Nucleus accumbens (tissue), 56 donors: ENCODE measurements at regions not wholly inside any gene's neighbourhood (a gene's known extent, or its start where the extent isn't known, plus 50 kb on each side); places are given as distances from the start of the nearest gene placed in this dataset.

Experiments
- DNase-seq, 56 donors: peaks; one replicate each; lab custom pipeline; 2025; lab: John Stamatoyannopoulos, UW

GRCh38 chr6:81831274-81831673, 78.8 kb upstream of the TENT5A start:
- no peak for DNase-seq

DNA sequence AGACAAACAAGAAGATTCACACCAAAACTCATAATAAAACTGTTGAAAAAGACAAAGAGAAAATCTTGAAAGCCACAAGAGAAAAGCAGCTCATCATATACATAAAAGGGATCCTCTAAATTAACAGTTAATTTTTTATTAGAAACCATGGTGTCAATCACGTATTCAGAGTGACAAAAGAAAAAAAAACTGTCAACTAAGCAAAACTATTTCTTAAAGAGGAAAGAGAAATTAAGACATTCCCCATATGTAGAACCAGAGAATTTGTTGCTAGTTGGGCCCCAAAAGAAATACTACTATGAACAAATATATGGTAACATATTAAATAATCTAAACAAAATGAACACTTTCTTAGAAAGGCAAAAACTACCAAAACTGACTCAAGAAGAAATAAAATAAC, 74.3 kb upstream of the TENT5A start:
- no peak for DNase-seq

- no peak for DNase-seq
These were observed 70.1 kb upstream of the TENT5A start for GRCh38 chr6:81822568-81822967.

DNA sequence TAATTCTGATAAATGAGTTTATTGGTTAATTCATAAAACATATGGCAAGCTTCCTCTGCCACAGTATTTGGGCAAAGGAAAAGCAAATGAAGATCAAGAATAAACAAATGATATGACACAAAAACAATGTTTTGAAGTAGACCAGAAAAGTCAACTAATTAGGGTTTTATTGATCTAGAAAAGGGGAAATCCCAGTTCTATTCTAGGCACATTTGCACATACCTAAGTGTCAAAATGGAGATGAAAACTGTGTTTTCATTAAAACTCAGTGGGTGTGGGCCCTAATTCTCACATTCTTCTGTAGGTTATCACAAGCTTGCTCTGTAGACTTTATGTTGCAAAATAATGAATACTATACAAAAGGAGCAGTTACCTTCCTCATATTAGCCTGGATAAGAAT, 69.0 kb upstream of the TENT5A start:
- DNase-seq = no peak

DNA sequence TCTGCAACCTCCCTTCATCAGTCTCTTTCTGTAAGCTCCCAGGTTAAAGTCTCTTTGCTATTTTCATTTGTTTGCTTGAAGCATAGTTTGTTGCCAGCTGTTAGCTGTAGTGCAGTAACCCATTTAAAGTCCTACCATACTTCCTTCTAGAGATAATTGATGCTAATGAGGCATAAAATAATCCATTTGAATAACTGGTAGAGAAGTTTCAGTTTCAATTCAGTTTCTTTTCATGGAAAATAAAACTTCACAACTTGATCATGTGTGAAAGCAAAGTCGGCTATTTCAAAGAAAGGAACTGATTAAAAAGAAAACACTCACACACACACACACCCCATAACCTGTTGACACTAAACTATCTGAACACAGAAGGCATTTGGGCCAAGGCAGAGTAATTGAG, 68.5 kb upstream of the TENT5A start:
- no peak for DNase-seq

DNA sequence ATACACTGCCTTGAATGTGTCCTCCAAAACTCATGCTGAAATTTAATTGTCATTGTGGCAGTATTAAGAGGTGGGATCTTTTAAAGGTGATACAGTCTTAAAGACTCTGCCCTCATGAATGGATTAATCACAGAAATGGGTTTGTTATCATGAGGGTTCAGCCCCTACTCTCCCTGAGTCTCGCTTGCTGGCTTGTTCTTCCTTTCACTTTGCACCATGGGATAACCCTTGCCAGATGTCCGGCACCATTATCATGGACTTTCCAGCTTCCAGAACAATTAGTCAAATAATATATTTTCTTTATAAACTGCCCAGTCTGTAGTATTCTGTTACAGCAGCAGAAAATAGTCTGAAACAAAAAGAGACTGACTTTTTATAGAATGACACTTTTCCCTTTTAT, 67.9 kb upstream of the TENT5A start:
- DNase-seq = no peak

DNA sequence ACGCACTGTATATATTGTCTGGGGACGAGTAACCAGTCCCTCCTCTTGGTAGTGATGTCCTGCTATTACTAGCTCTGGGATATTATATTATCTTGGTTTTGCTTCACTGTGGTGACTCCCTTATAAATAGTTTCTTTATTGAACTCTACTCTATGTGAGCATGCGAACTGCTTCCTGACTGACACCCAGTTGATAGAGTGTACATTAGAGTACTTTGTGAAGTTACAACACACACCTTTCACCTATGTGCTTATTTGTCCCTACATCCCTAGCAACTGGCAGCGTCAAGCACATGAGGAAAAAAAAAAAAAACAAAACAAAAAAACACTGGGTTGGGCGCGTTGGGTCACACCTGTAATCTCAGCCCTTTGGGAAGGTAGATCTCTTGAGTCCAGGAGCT, 67.3 kb upstream of the TENT5A start:
- no peak for DNase-seq

GRCh38 chr6:81818901-81819361, 66.5 kb upstream of the TENT5A start:
- no peak for DNase-seq

- no peak for DNase-seq
These were observed 63.9 kb upstream of the TENT5A start for GRCh38 chr6:81816380-81816779.

DNA sequence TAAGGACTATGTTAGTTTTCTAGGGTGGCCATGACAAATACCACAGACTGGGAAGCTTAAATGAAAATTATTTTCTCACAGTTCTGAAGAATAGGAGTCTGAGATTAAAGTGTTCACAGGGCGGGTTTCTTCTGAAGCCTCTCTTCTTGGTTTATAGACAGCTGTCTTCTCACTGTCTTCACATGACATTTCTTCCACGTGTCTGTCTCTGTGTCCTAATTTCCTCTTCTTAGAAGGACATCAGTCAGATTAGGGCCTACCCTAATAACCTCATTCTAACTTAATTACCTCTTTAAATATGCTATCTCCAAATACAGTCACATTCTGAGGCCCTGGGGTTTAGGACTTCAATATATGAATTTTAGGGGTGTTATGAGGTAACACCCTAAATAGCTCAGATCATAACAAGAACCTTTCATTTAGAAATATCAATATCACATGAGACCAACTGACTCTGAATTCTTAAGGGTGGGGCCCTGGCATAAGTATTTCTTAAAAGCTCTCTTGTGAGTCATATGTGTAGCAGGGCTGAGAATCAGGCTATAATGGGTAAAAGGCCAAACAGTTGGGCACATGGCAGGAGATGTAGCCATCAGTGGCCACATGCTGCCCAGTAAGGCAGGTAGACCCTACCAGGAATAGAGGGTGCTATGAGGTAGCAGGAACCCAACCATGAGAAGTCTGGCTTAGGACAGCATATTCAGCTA, 62.0 kb upstream of the TENT5A start:
- no peak for DNase-seq

- no peak for DNase-seq
These were observed 60.8 kb upstream of the TENT5A start for GRCh38 chr6:81813305-81813704.

- DNase-seq = no peak
These were observed 59.9 kb upstream of the TENT5A start for GRCh38 chr6:81812401-81812800.

- no peak for DNase-seq
These were observed 56.5 kb upstream of the TENT5A start for GRCh38 chr6:81808851-81809570.

- DNase-seq = no peak
These were observed 54.5 kb upstream of the TENT5A start for GRCh38 chr6:81806793-81807565.

- no peak for DNase-seq
These were observed 49.9 kb upstream of the TENT5A start for GRCh38 chr6:81802356-81802755.
